Stimulated activated CD4-positive, alpha-beta T cell treated with anti-CD3 and anti-CD28 coated beads, TNF-alpha, amount 100 ng/mL, for 48 hours (primary cell): ENCODE measurements at regions not wholly inside any gene's neighbourhood (a gene's known extent, or its start where the extent isn't known, plus 50 kb on each side); places are given as distances from the start of the nearest gene placed in this dataset.

Experiments used
- DNase-seq, 3 donors: peaks; one replicate each; pipeline ENCODE4 v3.0.0-alpha.2; 2020; ENCODE audit warnings: low read depth in 3 of 3

GRCh38 chr5:19314840-19315239, 673.2 kb downstream of the CDH18 start:
- no peak for DNase-seq

GRCh38 chr5:19319252-19319651, 668.7 kb downstream of the CDH18 start:
- DNase-seq = no peak

- DNase-seq = no peak
Observed at GRCh38 chr5:19322716-19323485, 665.1 kb downstream of the CDH18 start.

- no peak for DNase-seq
Observed at GRCh38 chr5:19334278-19334677, 653.7 kb downstream of the CDH18 start.

GRCh38 chr5:19342942-19343341, 645.1 kb downstream of the CDH18 start:
- no peak for DNase-seq

GRCh38 chr5:19352120-19352519, 635.9 kb downstream of the CDH18 start:
- no peak for DNase-seq

- DNase-seq = no peak
Observed at GRCh38 chr5:19369048-19369447, 619.0 kb downstream of the CDH18 start.

GRCh38 chr5:19369561-19369960, 618.4 kb downstream of the CDH18 start:
- no peak for DNase-seq

- DNase-seq = no peak
Observed at GRCh38 chr5:19370655-19371386, 617.2 kb downstream of the CDH18 start.

GRCh38 chr5:19388391-19388790, 599.6 kb downstream of the CDH18 start:
- DNase-seq = no peak

GRCh38 chr5:19401032-19401431, 587.0 kb downstream of the CDH18 start:
- DNase-seq = no peak

- DNase-seq = no peak
Observed at GRCh38 chr5:19406576-19407365, 581.2 kb downstream of the CDH18 start.

GRCh38 chr5:19408149-19408548, 579.9 kb downstream of the CDH18 start:
- DNase-seq = no peak

GRCh38 chr5:19411936-19412335, 576.1 kb downstream of the CDH18 start:
- DNase-seq = no peak
